Left lung (tissue), 4 donors: ENCODE measurements at regions not wholly inside any gene's neighbourhood (a gene's known extent, or its start where the extent isn't known, plus 50 kb on each side); places are given as distances from the start of the nearest gene placed in this dataset.

Source experiments
- ATAC-seq: fragments of 200-7000 bp; cut with Tn5 transposase; one replicate; pipeline ENCODE4 v1.9.1; 2020; ENCODE audit warnings: moderate library complexity
- DNase-seq, 4 donors: peaks; one replicate each; pipeline ENCODE4 v3.0.0-alpha.2; 2013 to 2020
- H3K27ac ChIP-seq, 2 donors: fragments of 200-600 bp; sonication (generic) in 1 of 2; one replicate each; pipeline versions ENCODE4 v1.5.0 to v1.8.0; 2020 to 2021
- H3K27me3 ChIP-seq, 2 donors: fragments of 200-600 bp; sonication (generic) in 1 of 2; one replicate each; pipeline versions ENCODE4 v1.5.0 to v1.8.0; 2020 to 2021
- H3K36me3 ChIP-seq, 2 donors: fragments of 200-600 bp; sonication (generic) in 1 of 2; one replicate each; pipeline versions ENCODE4 v1.5.0 to v1.8.0; 2020 to 2021
- H3K4me1 ChIP-seq, 2 donors: fragments of 200-600 bp; one replicate each; pipeline ENCODE4 v1.8.0; 2021
- H3K4me3 ChIP-seq, 2 donors: fragments of 200-600 bp; sonication (generic) in 1 of 2; one replicate each; pipeline versions ENCODE4 v1.5.0 to v1.8.0; 2020 to 2021; ENCODE audit warnings: mild to moderate bottlenecking in 1 of 2
- H3K9me3 ChIP-seq, 2 donors: fragments of 200-600 bp; sonication (generic) in 1 of 2; one replicate each; pipeline versions ENCODE4 v1.5.0 to v1.8.0; 2020 to 2021
- CTCF ChIP-seq, 2 donors: fragments of 200-600 bp; sonication (generic) in 1 of 2; IDR thresholded peaks; one replicate each; pipeline versions ENCODE4 v1.5.0 to v1.8.0; 2021; ENCODE audit warnings: antibody characterized with exemption in 2 of 2
- intact Hi-C, 2 donors: fragments of 100-400 bp; cut with DNase I; formaldehyde crosslinking; loops; one replicate each; pipeline versions ENCODE4 v1.11.2 to v1.14.2; 2022
- donor health status: DM: no; HTN: yes; CAD: no.
- donor health status: DM: no; HTN: no; CAD: no.

GRCh38 chr14:71648725-71649124, 283.5 kb upstream of the RGS6 start:
- no peaks in the 10 kb centered on the region for H3K27me3 ChIP-seq
- intact Hi-C loops: no loop called here
- H3K4me3 ChIP-seq: no peak overlapping the region
- TF ChIP-seq CTCF (IDR thresholded peaks at IDR 0.05): no peak
- no peak overlapping the region for H3K27ac ChIP-seq
- DNase-seq (no peak), ATAC-seq (no peak)
- peaks cover 0 to 19% of the 10 kb centered on the region in 2 donors for H3K9me3 ChIP-seq
- H3K4me1 ChIP-seq: peaks cover 0 to 3% of the 10 kb centered on the region in 2 donors
- peaks cover 0 to 15% of the 10 kb centered on the region in 2 donors for H3K36me3 ChIP-seq

- H3K4me3 ChIP-seq: no peak overlapping the region
- H3K27ac ChIP-seq: no peak overlapping the region
- no peak for TF ChIP-seq CTCF (IDR thresholded peaks at IDR 0.05)
- peaks cover 0 to 19% of the 10 kb centered on the region in 2 donors for H3K9me3 ChIP-seq
- ATAC-seq (no peak), DNase-seq (no peak)
- peaks cover 0 to 15% of the 10 kb centered on the region in 2 donors for H3K36me3 ChIP-seq
- H3K4me1 ChIP-seq: peaks cover 0 to 3% of the 10 kb centered on the region in 2 donors
- intact Hi-C loops: no loop called here
- H3K27me3 ChIP-seq: no peaks in the 10 kb centered on the region
These were observed 282.0 kb upstream of the RGS6 start for GRCh38 chr14:71650187-71650755.

- peaks cover 0 to 19% of the 10 kb centered on the region in 2 donors for H3K9me3 ChIP-seq
- H3K36me3 ChIP-seq: peaks cover 0 to 15% of the 10 kb centered on the region in 2 donors
- H3K4me3 ChIP-seq: no peak overlapping the region
- peak; percentile 21 for ATAC-seq
- TF ChIP-seq CTCF (IDR thresholded peaks at IDR 0.05): no peak
- DNase-seq: peak in 2 of 4 donors; percentile 72 to 85
- H3K4me1 ChIP-seq: peaks cover 0 to 3% of the 10 kb centered on the region in 2 donors
- H3K27ac ChIP-seq: peak overlapping the region in 1 of 2 donors; percentile 60
- H3K27me3 ChIP-seq: no peaks in the 10 kb centered on the region
- intact Hi-C loops: no loop called here
These were observed 281.0 kb upstream of the RGS6 start for GRCh38 chr14:71651228-71651627.

- no peak for TF ChIP-seq CTCF (IDR thresholded peaks at IDR 0.05)
- Histone ChIP-seq H3K9me3 (peaks cover 0 to 19% of the 10 kb centered on the region in 2 donors), H3K27me3 (no peaks in the 10 kb centered on the region), H3K27ac (no peak overlapping the region), H3K4me3 (no peak overlapping the region), H3K4me1 (peaks cover 0 to 3% of the 10 kb centered on the region in 2 donors), H3K36me3 (peaks cover 0 to 15% of the 10 kb centered on the region in 2 donors)
- ATAC-seq (no peak), DNase-seq (no peak)
- intact Hi-C loops: no loop called here
These were observed 279.9 kb upstream of the RGS6 start for GRCh38 chr14:71652368-71652767.

GRCh38 chr14:71654810-71655209, 277.4 kb upstream of the RGS6 start:
- Histone ChIP-seq H3K9me3 (peaks cover 0 to 19% of the 10 kb centered on the region in 2 donors), H3K36me3 (peaks cover 0 to 15% of the 10 kb centered on the region in 2 donors), H3K4me1 (peaks cover 3 to 8% of the 10 kb centered on the region in 2 donors), H3K4me3 (no peak overlapping the region), H3K27me3 (no peaks in the 10 kb centered on the region), H3K27ac (no peak overlapping the region)
- intact Hi-C loops: no loop called here
- DNase-seq (no peak), ATAC-seq (no peak)
- TF ChIP-seq CTCF (IDR thresholded peaks at IDR 0.05): no peak
